Sigmoid colon (tissue), 6 donors: ENCODE measurements at regions not wholly inside any gene's neighbourhood (a gene's known extent, or its start where the extent isn't known, plus 50 kb on each side); places are given as distances from the start of the nearest gene placed in this dataset.

ENCODE experiments used
- DNase-seq: peaks from one replicate; pipeline ENCODE4 v3.0.0-alpha.2; 2019
- H3K27ac ChIP-seq, 4 donors: fragments of 200-600 bp; sonication (generic); one replicate each; pipeline ENCODE4 v1.5.1; 2016 to 2019; ENCODE audit warnings: mild to moderate bottlenecking in 1 of 4
- H3K27me3 ChIP-seq, 3 donors: fragments of 200-600 bp; sonication (generic); one replicate each; pipeline ENCODE4 v1.5.1; 2019; ENCODE audit warnings: mild to moderate bottlenecking in 1 of 3
- H3K36me3 ChIP-seq, 4 donors: fragments of 200-600 bp; sonication (generic); one replicate each; pipeline ENCODE4 v1.5.1; 2016 to 2019
- H3K4me1 ChIP-seq, 4 donors: fragments of 200-600 bp; sonication (generic); one replicate each; pipeline ENCODE4 v1.5.1; 2017 to 2019
- H3K4me3 ChIP-seq, 4 donors: fragments of 200-600 bp; sonication (generic); one replicate each; pipeline ENCODE4 v1.5.1; 2017 to 2019; ENCODE audit warnings: mild to moderate bottlenecking in 2 of 4, moderate library complexity in 1 of 4
- H3K9me3 ChIP-seq, 4 donors: fragments of 200-600 bp in 3 of 4; sonication (generic) in 3 of 4; one replicate each; pipeline versions ENCODE4 v1.5.1 to v1.6.1; 2013 to 2019
- EP300 ChIP-seq, 4 donors: sonication (generic); formaldehyde crosslinking; IDR thresholded peaks; one replicate each; pipeline ENCODE4 v1.6.1; 2017; ENCODE audit warnings: antibody characterized with exemption in 4 of 4
- POLR2A ChIP-seq, 2 donors: fragments of 450-650 bp; IDR thresholded peaks; one replicate each; pipeline ENCODE4 v1.6.1; 2016; ENCODE audit warnings: antibody characterized with exemption in 2 of 2, mild to moderate bottlenecking in 2 of 2, moderate library complexity in 2 of 2
- POLR2AphosphoS5 ChIP-seq, 4 donors: sonication (generic); formaldehyde crosslinking; IDR thresholded peaks; one replicate each; pipeline ENCODE4 v1.6.1; 2017; ENCODE audit warnings: antibody characterized with exemption in 4 of 4
- WGBS, 2 donors: extraction: QIAGEN DNeasy Blood & Tissue Kit; methylation state at CpG; one replicate each; pipeline ENCODE4 v1.1.7; 2013; 5-methylcytosine and 5-hydroxymethylcytosine counted together
- intact Hi-C: fragments of 100-400 bp; cut with DNase I; formaldehyde crosslinking; loops from one replicate; pipeline ENCODE4 v1.15.1; 2023
- TF ChIP-seq, protein P1 (sequence below), 4 experiments: fragments of 450-650 bp in 3 of 4; fragments of 200-600 bp in 1 of 4; IDR thresholded peaks; one replicate each; pipeline ENCODE4 v1.5.1; 2016 to 2019; ENCODE audit warnings: antibody characterized with exemption in 4 of 4, mild to moderate bottlenecking in 3 of 4, moderate library complexity in 2 of 4
- donor health status: healthy with polysubstance abuse.
- donor health status: healthy.

DNA sequence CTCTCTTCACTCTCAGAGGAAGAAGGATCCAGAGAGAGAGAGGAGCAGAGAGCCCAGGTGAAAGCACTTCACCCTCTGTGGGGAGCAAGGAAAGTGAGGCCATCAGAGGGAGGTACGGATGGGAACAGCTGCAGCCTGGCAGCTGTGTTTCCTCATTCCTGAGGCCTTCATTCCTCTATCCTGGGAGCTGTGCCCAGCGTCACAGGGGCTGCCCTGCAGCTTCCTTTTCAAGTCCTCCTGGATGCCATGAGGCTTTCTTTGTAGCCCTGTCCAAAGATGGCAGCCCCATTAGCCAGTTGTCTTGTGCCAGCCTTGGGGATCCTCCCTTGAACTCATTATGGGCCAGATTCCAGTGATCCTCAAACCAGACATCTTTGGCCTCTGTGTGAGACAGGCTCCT is 76.8 kb upstream of the PCDH8 start:
- WGBS, 2 donors = 29 to 53% methylated on average over 2 of the region's 2 CpGs
- H3K36me3 ChIP-seq = no peaks in the 10 kb centered on the region
- TF ChIP-seq POLR2A (IDR thresholded peaks at IDR 0.05) (no peak), POLR2AphosphoS5 (IDR thresholded peaks at IDR 0.05) (no peak), EP300 (IDR thresholded peaks at IDR 0.05) (no peak)
- TF ChIP-seq, protein P1, sequence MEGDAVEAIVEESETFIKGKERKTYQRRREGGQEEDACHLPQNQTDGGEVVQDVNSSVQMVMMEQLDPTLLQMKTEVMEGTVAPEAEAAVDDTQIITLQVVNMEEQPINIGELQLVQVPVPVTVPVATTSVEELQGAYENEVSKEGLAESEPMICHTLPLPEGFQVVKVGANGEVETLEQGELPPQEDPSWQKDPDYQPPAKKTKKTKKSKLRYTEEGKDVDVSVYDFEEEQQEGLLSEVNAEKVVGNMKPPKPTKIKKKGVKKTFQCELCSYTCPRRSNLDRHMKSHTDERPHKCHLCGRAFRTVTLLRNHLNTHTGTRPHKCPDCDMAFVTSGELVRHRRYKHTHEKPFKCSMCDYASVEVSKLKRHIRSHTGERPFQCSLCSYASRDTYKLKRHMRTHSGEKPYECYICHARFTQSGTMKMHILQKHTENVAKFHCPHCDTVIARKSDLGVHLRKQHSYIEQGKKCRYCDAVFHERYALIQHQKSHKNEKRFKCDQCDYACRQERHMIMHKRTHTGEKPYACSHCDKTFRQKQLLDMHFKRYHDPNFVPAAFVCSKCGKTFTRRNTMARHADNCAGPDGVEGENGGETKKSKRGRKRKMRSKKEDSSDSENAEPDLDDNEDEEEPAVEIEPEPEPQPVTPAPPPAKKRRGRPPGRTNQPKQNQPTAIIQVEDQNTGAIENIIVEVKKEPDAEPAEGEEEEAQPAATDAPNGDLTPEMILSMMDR (IDR thresholded peaks at IDR 0.05) = no peak
- H3K9me3 ChIP-seq = no peaks in the 10 kb centered on the region
- intact Hi-C loops = no loop called here
- H3K27me3 ChIP-seq = no peaks in the 10 kb centered on the region
- DNase-seq = no peak
- no peak overlapping the region for H3K27ac ChIP-seq
- no peak overlapping the region for H3K4me3 ChIP-seq
- no peaks in the 10 kb centered on the region for H3K4me1 ChIP-seq

DNA sequence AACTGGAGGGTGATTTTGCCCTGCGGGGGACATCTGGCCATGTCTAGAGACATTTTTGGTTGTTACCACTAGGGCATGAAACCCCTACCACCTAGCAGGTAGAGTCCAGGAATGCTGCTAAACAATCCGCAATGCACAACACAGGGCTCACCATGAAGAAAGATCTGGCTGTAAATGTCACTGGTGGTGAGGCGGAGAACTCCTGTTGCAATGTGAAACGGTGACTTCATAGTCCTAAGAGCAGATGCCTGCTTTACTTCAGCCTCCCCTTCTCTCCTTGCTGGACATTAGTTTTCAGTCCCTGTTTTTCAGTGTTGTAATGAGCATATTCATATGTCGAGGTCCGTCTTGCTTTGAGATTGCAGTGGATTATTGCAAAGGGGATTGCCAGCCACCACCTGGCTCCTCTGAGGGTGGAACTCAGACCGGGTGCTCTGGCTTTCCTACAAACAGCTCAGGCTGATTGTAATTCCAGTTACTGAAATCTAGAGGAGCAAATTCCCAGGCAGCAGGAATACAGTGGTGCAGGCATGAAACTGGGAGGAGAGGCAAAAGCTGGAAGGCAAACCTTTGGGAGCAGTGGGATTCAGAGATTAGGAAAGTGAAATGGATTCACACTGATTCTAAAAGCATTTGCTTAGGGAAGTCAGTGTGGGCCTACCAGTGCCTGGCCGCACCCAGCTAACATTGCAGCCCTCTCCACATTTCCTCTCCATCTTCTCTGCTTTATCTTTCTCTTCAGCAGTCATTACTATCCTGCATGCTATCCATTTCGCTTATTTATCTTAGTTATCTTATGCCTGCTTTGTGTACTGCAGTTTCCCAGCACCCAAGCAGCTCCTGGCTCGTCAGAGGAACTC is 76.1 kb upstream of the PCDH8 start:
- WGBS, 2 donors = 76 to 77% methylated on average over 10 of the region's 10 CpGs
- no peaks in the 10 kb centered on the region for H3K27me3 ChIP-seq
- no peak for DNase-seq
- intact Hi-C loops = no loop called here
- no peaks in the 10 kb centered on the region for H3K4me1 ChIP-seq
- H3K27ac ChIP-seq = no peak overlapping the region
- H3K9me3 ChIP-seq = no peaks in the 10 kb centered on the region
- no peak for TF ChIP-seq POLR2AphosphoS5 (IDR thresholded peaks at IDR 0.05)
- TF ChIP-seq, protein P1 (IDR thresholded peaks at IDR 0.05) = no peak
- no peak for TF ChIP-seq EP300 (IDR thresholded peaks at IDR 0.05)
- H3K36me3 ChIP-seq = no peaks in the 10 kb centered on the region
- no peak overlapping the region for H3K4me3 ChIP-seq

DNA sequence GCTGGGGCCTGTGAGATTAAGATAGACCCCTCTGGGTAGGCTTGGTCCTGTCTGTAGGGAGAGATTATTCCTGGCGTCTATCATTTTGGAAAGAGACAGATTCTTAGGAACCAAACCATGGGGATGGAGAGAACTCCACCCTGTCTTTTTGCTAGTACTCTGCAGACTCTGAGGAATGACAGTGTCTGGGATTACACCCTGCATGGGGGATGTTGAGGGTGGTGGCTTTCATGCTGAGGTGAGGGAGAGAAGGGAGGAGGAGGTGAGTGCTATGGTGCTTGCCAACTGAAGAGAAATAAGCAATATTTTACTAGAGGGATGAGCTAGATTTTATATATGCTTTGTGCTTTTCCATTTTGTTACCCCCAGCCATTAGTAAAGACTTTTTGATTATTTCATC is 74.5 kb upstream of the PCDH8 start:
- intact Hi-C loops = no loop called here
- H3K27me3 ChIP-seq = no peaks in the 10 kb centered on the region
- no peak overlapping the region for H3K27ac ChIP-seq
- TF ChIP-seq POLR2A (IDR thresholded peaks at IDR 0.05) (no peak), EP300 (IDR thresholded peaks at IDR 0.05) (no peak), POLR2AphosphoS5 (IDR thresholded peaks at IDR 0.05) (no peak)
- TF ChIP-seq, protein P1 (IDR thresholded peaks at IDR 0.05) = no peak
- 93 to 98% methylated on average over 1 of the region's 1 CpG for WGBS, 2 donors
- no peak overlapping the region for H3K4me3 ChIP-seq
- no peak for DNase-seq
- no peaks in the 10 kb centered on the region for H3K4me1 ChIP-seq
- H3K9me3 ChIP-seq = no peaks in the 10 kb centered on the region
- H3K36me3 ChIP-seq = no peaks in the 10 kb centered on the region

DNA sequence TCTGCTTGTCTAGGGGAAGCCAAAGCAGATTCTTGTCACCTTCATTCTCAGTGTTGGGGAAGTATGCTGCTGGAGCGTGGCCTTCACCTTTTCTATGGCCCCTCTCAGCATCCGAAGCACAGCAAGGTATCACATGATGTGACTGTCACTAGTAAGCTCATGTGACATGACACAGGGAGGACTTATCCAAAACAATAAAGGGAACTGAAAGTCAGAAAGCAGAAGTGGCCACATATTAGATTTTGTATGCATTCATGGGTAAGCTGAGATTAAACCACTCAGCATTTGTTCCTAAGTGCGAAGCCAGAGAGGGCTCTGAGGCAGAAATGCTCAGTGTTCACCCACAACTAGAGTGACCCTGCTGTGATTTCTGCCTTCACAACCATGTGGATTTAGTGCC is 72.8 kb upstream of the PCDH8 start:
- H3K36me3 ChIP-seq = no peaks in the 10 kb centered on the region
- no peak overlapping the region for H3K4me3 ChIP-seq
- no peaks in the 10 kb centered on the region for H3K9me3 ChIP-seq
- no peak for DNase-seq
- TF ChIP-seq POLR2A (IDR thresholded peaks at IDR 0.05) (no peak), EP300 (IDR thresholded peaks at IDR 0.05) (no peak), POLR2AphosphoS5 (IDR thresholded peaks at IDR 0.05) (no peak)
- TF ChIP-seq, protein P1 (IDR thresholded peaks at IDR 0.05) = no peak
- H3K27ac ChIP-seq = no peak overlapping the region
- no peaks in the 10 kb centered on the region for H3K4me1 ChIP-seq
- H3K27me3 ChIP-seq = no peaks in the 10 kb centered on the region
- intact Hi-C loops = no loop called here
- 50 to 87% methylated on average over 3 of the region's 3 CpGs for WGBS, 2 donors
